Skeletal muscle tissue (tissue), 3 donors: ENCODE measurements at regions not wholly inside any gene's neighbourhood (a gene's known extent, or its start where the extent isn't known, plus 50 kb on each side); places are given as distances from the start of the nearest gene placed in this dataset.

Source experiments
- H3K27ac ChIP-seq: one replicate; pipeline ENCODE4 v1.7.0; 2013; ENCODE audit warnings: mild to moderate bottlenecking, low read depth, low read length, inconsistent platforms
- H3K27me3 ChIP-seq, 3 donors: one replicate each; pipeline ENCODE4 v1.7.0; 2013; ENCODE audit warnings: low read length in 3 of 3; ENCODE audit not compliant: control insufficient read depth in 3 of 3, insufficient read depth in 3 of 3
- H3K36me3 ChIP-seq, 3 donors: one replicate each; pipeline ENCODE4 v1.7.0; 2013; ENCODE audit warnings: low read length in 3 of 3; ENCODE audit not compliant: control insufficient read depth in 3 of 3, insufficient read depth in 3 of 3
- H3K4me1 ChIP-seq, 3 donors: one replicate each; pipeline ENCODE4 v1.7.0; 2013; ENCODE audit warnings: low read length in 3 of 3, mild to moderate bottlenecking in 3 of 3; ENCODE audit not compliant: control insufficient read depth in 3 of 3, insufficient read depth in 3 of 3
- H3K4me3 ChIP-seq, 3 donors: one replicate each; pipeline ENCODE4 v1.7.0; 2013; ENCODE audit warnings: low read length in 3 of 3
- H3K9ac ChIP-seq, 3 donors: one replicate each; pipeline ENCODE4 v1.7.0; 2013; ENCODE audit warnings: low read length in 3 of 3, mild to moderate bottlenecking in 3 of 3, moderate library complexity in 2 of 3, low read depth in 1 of 3
- H3K9me3 ChIP-seq, 3 donors: one replicate each; pipeline ENCODE4 v1.7.0; 2013; ENCODE audit warnings: low read length in 3 of 3; ENCODE audit not compliant: control insufficient read depth in 3 of 3
- donor health status: Osteomylitis.

DNA sequence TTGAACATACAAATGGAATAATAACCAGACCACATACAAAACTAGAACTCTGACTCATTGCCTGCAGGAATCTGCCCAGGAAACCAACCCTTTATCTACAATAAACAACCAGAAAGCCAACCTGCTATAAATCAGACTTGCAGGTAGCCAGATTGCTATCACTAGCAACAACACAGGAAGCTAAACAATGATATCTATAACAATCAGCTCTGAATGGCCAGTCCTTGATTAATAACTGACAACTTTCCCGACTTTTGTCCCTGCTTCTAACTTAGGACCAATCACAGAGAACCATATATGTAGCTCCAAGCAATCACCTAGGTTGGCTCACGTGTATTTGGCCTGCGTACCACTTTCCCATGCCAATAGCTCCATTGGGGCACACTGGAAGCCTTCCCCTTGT, 470.8 kb downstream of the RIT2 start:
- Histone ChIP-seq H3K4me1 (no peaks in the 10 kb centered on the region), H3K36me3 (no peaks in the 10 kb centered on the region), H3K27ac (no peak overlapping the region), H3K9me3 (no peaks in the 10 kb centered on the region), H3K9ac (no peak overlapping the region), H3K4me3 (no peak overlapping the region), H3K27me3 (no peaks in the 10 kb centered on the region)

DNA sequence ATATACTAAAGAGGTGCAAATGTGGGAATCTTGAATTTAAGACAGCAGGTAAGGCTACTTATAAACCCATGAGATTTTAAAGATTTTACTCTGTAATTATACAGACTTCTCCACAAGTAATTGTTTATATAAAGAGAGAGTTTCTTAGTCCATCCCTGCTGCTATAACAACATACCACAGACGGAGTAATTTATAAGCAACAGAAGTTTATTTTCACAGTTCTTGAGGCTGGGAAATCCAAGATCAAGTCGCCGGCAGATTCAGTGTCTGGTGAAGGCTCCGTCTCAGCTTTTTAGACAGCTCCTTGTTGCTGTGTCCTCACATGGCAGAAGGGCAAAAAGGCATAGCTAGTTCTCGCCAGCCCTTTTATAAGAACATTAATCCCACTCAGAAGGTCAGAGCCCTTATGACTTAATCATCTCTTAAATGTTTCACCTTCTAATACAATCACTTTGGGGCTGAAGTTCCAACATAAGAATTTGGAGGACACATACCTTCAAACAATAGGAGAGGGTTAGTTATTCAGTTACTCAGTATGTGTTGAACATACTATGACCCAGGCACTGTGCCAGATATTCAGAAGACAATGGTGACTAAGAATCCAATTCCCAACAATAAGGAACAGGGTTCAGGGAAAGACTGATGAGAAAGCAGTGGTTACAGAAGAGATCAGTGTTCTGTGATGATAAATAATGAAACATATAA, 466.0 kb downstream of the RIT2 start:
- H3K27me3 ChIP-seq, result no peaks in the 10 kb centered on the region
- no peaks in the 10 kb centered on the region for H3K9me3 ChIP-seq
- no peaks in the 10 kb centered on the region for H3K4me1 ChIP-seq
- H3K36me3 ChIP-seq, result no peaks in the 10 kb centered on the region
- no peak overlapping the region for H3K9ac ChIP-seq
- H3K27ac ChIP-seq, result no peak overlapping the region
- H3K4me3 ChIP-seq, result no peak overlapping the region

DNA sequence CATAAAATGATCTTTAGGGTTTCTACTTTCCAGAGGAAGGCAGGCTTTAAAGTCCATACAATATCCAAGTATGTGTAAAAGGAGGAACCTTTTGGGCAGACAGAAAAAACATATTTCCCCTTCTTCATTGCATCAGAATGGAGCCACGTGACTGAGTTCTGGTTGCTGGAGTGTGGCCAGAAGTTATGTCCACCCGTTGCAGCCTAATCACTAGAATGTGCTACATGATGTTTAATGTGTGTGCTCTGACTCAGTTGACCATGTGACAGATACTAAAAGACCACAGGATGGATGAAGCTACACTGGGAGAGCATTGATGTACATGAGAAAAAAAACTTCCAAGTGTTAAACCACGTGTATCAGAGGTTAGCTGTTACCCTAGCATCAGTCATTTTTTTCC, 460.9 kb downstream of the RIT2 start:
- Histone ChIP-seq H3K36me3 (no peaks in the 10 kb centered on the region), H3K27me3 (no peaks in the 10 kb centered on the region), H3K4me1 (no peaks in the 10 kb centered on the region), H3K27ac (no peak overlapping the region), H3K4me3 (no peak overlapping the region), H3K9me3 (no peaks in the 10 kb centered on the region), H3K9ac (no peak overlapping the region)

DNA sequence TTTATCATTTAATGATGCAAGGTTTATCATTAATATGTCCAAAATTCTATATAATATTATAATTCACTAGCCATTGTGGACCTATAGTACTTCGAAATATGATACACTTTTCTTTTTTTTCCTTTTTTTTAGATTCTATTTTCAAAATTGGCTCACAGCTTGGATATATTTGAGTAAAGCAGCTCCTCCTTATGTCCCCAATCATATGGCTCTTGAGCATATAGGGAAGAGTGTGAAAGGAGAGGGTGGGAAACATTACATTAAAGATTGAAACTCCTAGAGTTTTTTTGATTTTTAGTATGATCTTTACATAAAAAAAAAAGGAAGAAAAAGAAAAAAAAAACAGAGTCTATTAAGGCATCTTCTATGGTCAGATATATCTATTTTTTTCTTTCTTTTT, 457.9 kb downstream of the RIT2 start:
- Histone ChIP-seq H3K36me3 (no peaks in the 10 kb centered on the region), H3K4me3 (no peak overlapping the region), H3K9me3 (no peaks in the 10 kb centered on the region), H3K27me3 (no peaks in the 10 kb centered on the region), H3K27ac (no peak overlapping the region), H3K9ac (no peak overlapping the region), H3K4me1 (no peaks in the 10 kb centered on the region)

- no peaks in the 10 kb centered on the region for H3K27me3 ChIP-seq
- H3K4me1 ChIP-seq, result no peaks in the 10 kb centered on the region
- H3K9me3 ChIP-seq, result no peaks in the 10 kb centered on the region
- no peaks in the 10 kb centered on the region for H3K36me3 ChIP-seq
- no peak overlapping the region for H3K27ac ChIP-seq
- no peak overlapping the region for H3K4me3 ChIP-seq
- H3K9ac ChIP-seq, result no peak overlapping the region
These were observed 457.3 kb downstream of the RIT2 start for GRCh38 chr18:42658171-42658570.

GRCh38 chr18:42659187-42659586, 456.3 kb downstream of the RIT2 start:
- no peaks in the 10 kb centered on the region for H3K36me3 ChIP-seq
- H3K4me1 ChIP-seq, result no peaks in the 10 kb centered on the region
- no peak overlapping the region for H3K9ac ChIP-seq
- H3K27me3 ChIP-seq, result no peaks in the 10 kb centered on the region
- H3K4me3 ChIP-seq, result no peak overlapping the region
- no peak overlapping the region for H3K27ac ChIP-seq
- no peaks in the 10 kb centered on the region for H3K9me3 ChIP-seq

- Histone ChIP-seq H3K9ac (no peak overlapping the region), H3K27me3 (no peaks in the 10 kb centered on the region), H3K27ac (no peak overlapping the region), H3K36me3 (no peaks in the 10 kb centered on the region), H3K4me3 (no peak overlapping the region), H3K9me3 (no peaks in the 10 kb centered on the region), H3K4me1 (no peaks in the 10 kb centered on the region)
These were observed 444.6 kb downstream of the RIT2 start for GRCh38 chr18:42670860-42671259.

DNA sequence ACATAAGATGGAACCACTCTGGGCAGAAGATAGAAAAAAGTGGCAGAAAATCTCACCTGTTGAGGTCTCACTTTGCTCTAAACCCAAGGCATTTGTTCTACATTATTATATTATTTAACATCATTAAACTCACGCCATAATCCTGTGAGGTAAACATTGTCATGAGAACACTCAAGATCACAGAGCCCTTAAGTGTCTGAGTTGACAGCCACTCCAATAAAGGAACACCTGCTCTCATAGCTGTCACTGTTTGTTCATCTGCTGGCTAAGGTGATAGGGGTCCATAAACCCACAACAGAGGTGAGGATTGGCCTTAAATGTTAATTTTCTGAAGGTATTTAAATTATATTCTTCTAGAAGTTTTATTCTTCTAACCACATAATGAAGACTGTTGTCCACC, 439.7 kb downstream of the RIT2 start:
- Histone ChIP-seq H3K9ac (no peak overlapping the region), H3K4me3 (no peak overlapping the region), H3K27ac (no peak overlapping the region), H3K27me3 (no peaks in the 10 kb centered on the region), H3K9me3 (no peaks in the 10 kb centered on the region), H3K36me3 (no peaks in the 10 kb centered on the region), H3K4me1 (no peaks in the 10 kb centered on the region)

- H3K4me3 ChIP-seq, result no peak overlapping the region
- H3K9ac ChIP-seq, result no peak overlapping the region
- H3K27ac ChIP-seq, result no peak overlapping the region
- no peaks in the 10 kb centered on the region for H3K36me3 ChIP-seq
- H3K9me3 ChIP-seq, result peaks cover 0 to 3% (median 0%) of the 10 kb centered on the region in 3 donors
- H3K4me1 ChIP-seq, result no peaks in the 10 kb centered on the region
- H3K27me3 ChIP-seq, result no peaks in the 10 kb centered on the region
These were observed 432.4 kb downstream of the RIT2 start for GRCh38 chr18:42683094-42683493.

GRCh38 chr18:42689310-42689709, 426.2 kb downstream of the RIT2 start:
- no peaks in the 10 kb centered on the region for H3K4me1 ChIP-seq
- H3K9me3 ChIP-seq, result no peaks in the 10 kb centered on the region
- no peak overlapping the region for H3K4me3 ChIP-seq
- no peak overlapping the region for H3K27ac ChIP-seq
- no peaks in the 10 kb centered on the region for H3K36me3 ChIP-seq
- no peak overlapping the region for H3K9ac ChIP-seq
- no peaks in the 10 kb centered on the region for H3K27me3 ChIP-seq
